Stimulated activated CD4-positive, alpha-beta T cell treated with anti-CD3 and anti-CD28 coated beads, Interleukin-1b, Interleukin-23, amount 100 ng/mL, for 1 hour (primary cell): ENCODE measurements at regions not wholly inside any gene's neighbourhood (a gene's known extent, or its start where the extent isn't known, plus 50 kb on each side); places are given as distances from the start of the nearest gene placed in this dataset.
"Not testable (repeated sequence)": the region's sequence is repeated elsewhere in the genome, so short reads cannot be mapped to it uniquely, and the experiment has no call there.

Experiments
- DNase-seq, 2 donors: peaks; one replicate each; pipeline ENCODE4 v3.0.0-alpha.2; 2020; ENCODE audit warnings: low read depth in 2 of 2

- not testable (repeated sequence) for DNase-seq
Measured at GRCh38 chr17:26881195-26881594, 412.7 kb upstream of the WSB1 start.

GRCh38 chr17:26882097-26882761 lies 411.7 kb upstream of the WSB1 start:
- not testable (repeated sequence) for DNase-seq

- DNase-seq: not testable (repeated sequence)
Measured at GRCh38 chr17:26883878-26884740, 409.8 kb upstream of the WSB1 start.

- DNase-seq: not testable (repeated sequence)
Measured at GRCh38 chr17:26884741-26885059, 409.2 kb upstream of the WSB1 start.

- peak in 1 of 2 donors; percentile 4 for DNase-seq
Measured at GRCh38 chr17:26885244-26885970, 408.5 kb upstream of the WSB1 start.
